Neuronal stem cell (in vitro differentiated cells): ENCODE measurements at regions not wholly inside any gene's neighbourhood (a gene's known extent, or its start where the extent isn't known, plus 50 kb on each side); places are given as distances from the start of the nearest gene placed in this dataset.

Experiments used
- DNase-seq: peaks from one replicate; pipeline ENCODE4 v3.0.0-alpha.2; 2013; ENCODE audit warnings: low spot score
- H2AFZ ChIP-seq: one replicate; pipeline ENCODE4 v1.6.1; 2013; ENCODE audit warnings: mild to moderate bottlenecking, low read length, inconsistent platforms
- H2AK5ac ChIP-seq: 2 replicates; pipeline ENCODE4 v1.6.1; 2013; ENCODE audit warnings: low read depth, mild to moderate bottlenecking, inconsistent platforms, low read length, moderate library complexity, mixed read lengths
- H2BK120ac ChIP-seq: 2 replicates; pipeline ENCODE4 v1.6.1; 2013; ENCODE audit warnings: low read depth, mild to moderate bottlenecking, inconsistent platforms, low read length, moderate library complexity, mixed read lengths
- H2BK12ac ChIP-seq: one replicate; pipeline ENCODE4 v1.6.1; 2013; ENCODE audit warnings: low read length, inconsistent platforms
- H2BK15ac ChIP-seq: 2 replicates; pipeline ENCODE4 v1.6.1; 2013; ENCODE audit warnings: mild to moderate bottlenecking, low read length, inconsistent platforms, mixed read lengths
- H2BK5ac ChIP-seq: one replicate; pipeline ENCODE4 v1.6.1; 2013; ENCODE audit warnings: inconsistent platforms, mild to moderate bottlenecking, low read length, moderate library complexity
- H3K14ac ChIP-seq: one replicate; pipeline ENCODE4 v1.6.1; 2013; ENCODE audit warnings: low read length, inconsistent platforms
- H3K18ac ChIP-seq: 2 replicates; pipeline ENCODE4 v1.6.1; 2013; ENCODE audit warnings: low read length, inconsistent platforms
- H3K23ac ChIP-seq: 2 replicates; pipeline ENCODE4 v1.6.1; 2013; ENCODE audit warnings: low read depth, mild to moderate bottlenecking, mixed read lengths, low read length, inconsistent platforms; ENCODE audit not compliant: poor library complexity
- H3K27ac ChIP-seq: replicated peaks from 3 replicates; pipeline ENCODE4 v1.5.1; 2013; ENCODE audit warnings: low read length, inconsistent platforms
- H3K27me3 ChIP-seq, 3 experiments: 2 replicates each; pipeline ENCODE4 v1.6.1; 2013; ENCODE audit warnings: low read length in 3 of 3, mild to moderate bottlenecking in 2 of 3, inconsistent platforms in 1 of 3, low read depth in 1 of 3, mixed read lengths in 1 of 3, moderate library complexity in 1 of 3; ENCODE audit not compliant: control insufficient read depth in 3 of 3, insufficient read depth in 3 of 3
- H3K36me3 ChIP-seq, 2 donors: replicated peaks in 1 of 2; 2 replicates each; pipeline ENCODE4 v1.6.1; 2013; ENCODE audit warnings: low read length in 2 of 2; ENCODE audit not compliant: control insufficient read depth in 2 of 2, insufficient read depth in 2 of 2
- H3K4ac ChIP-seq: 2 replicates; pipeline ENCODE4 v1.6.1; 2013; ENCODE audit warnings: inconsistent platforms, mild to moderate bottlenecking, low read length, moderate library complexity
- H3K4me1 ChIP-seq, 2 donors: 1 replicate in 1 of 2; 2 replicates in 1 of 2; pipeline ENCODE4 v1.6.1; 2013; ENCODE audit warnings: low read length in 2 of 2, low read depth in 1 of 2; ENCODE audit not compliant: control insufficient read depth in 2 of 2, insufficient read depth in 1 of 2
- H3K4me2 ChIP-seq: one replicate; pipeline ENCODE4 v1.6.1; 2013; ENCODE audit warnings: mild to moderate bottlenecking, low read length, inconsistent platforms; ENCODE audit not compliant: insufficient read depth, poor library complexity, severe bottlenecking
- H3K4me3 ChIP-seq, 2 donors: 2 replicates each; pipeline ENCODE4 v1.5.1; 2013; ENCODE audit warnings: low read length in 2 of 2, mild to moderate bottlenecking in 2 of 2, inconsistent platforms in 1 of 2, moderate library complexity in 1 of 2
- H3K79me1 ChIP-seq: one replicate; pipeline ENCODE4 v1.6.1; 2013; ENCODE audit warnings: low read depth, mild to moderate bottlenecking, inconsistent platforms, low read length, moderate library complexity
- H3K9ac ChIP-seq: one replicate; pipeline ENCODE4 v1.6.1; 2013; ENCODE audit warnings: mild to moderate bottlenecking, low read depth, low read length, inconsistent platforms; ENCODE audit not compliant: poor library complexity
- H3K9me3 ChIP-seq, 2 donors: replicated peaks in 1 of 2; 2 replicates each; pipeline versions ENCODE3 to v1.6.1; 2013; ENCODE audit warnings: low read length in 2 of 2, mild to moderate bottlenecking in 2 of 2, inconsistent platforms in 1 of 2, low read depth in 1 of 2, mixed read lengths in 1 of 2, moderate library complexity in 1 of 2; ENCODE audit not compliant: control insufficient read depth in 2 of 2, insufficient read depth in 1 of 2
- H4K8ac ChIP-seq: one replicate; pipeline ENCODE4 v1.6.1; 2013; ENCODE audit warnings: low read depth, mild to moderate bottlenecking, inconsistent platforms, low read length, moderate library complexity
- H4K91ac ChIP-seq: one replicate; pipeline ENCODE4 v1.6.1; 2013; ENCODE audit warnings: low read length, low read depth, mild to moderate bottlenecking, inconsistent platforms; ENCODE audit not compliant: poor library complexity
- WGBS, 2 donors: extraction: QIAGEN DNeasy Blood & Tissue Kit; methylation state at CpG; one replicate each; pipeline ENCODE4 v1.1.7; 2013; ENCODE audit warnings: missing lambda C conversion rate in 2 of 2, mixed read lengths in 1 of 2; ENCODE audit not compliant: insufficient read length in 2 of 2, insufficient replicate concordance in 1 of 2; ENCODE audit errors: extremely low coverage in 2 of 2; 5-methylcytosine and 5-hydroxymethylcytosine counted together

DNA sequence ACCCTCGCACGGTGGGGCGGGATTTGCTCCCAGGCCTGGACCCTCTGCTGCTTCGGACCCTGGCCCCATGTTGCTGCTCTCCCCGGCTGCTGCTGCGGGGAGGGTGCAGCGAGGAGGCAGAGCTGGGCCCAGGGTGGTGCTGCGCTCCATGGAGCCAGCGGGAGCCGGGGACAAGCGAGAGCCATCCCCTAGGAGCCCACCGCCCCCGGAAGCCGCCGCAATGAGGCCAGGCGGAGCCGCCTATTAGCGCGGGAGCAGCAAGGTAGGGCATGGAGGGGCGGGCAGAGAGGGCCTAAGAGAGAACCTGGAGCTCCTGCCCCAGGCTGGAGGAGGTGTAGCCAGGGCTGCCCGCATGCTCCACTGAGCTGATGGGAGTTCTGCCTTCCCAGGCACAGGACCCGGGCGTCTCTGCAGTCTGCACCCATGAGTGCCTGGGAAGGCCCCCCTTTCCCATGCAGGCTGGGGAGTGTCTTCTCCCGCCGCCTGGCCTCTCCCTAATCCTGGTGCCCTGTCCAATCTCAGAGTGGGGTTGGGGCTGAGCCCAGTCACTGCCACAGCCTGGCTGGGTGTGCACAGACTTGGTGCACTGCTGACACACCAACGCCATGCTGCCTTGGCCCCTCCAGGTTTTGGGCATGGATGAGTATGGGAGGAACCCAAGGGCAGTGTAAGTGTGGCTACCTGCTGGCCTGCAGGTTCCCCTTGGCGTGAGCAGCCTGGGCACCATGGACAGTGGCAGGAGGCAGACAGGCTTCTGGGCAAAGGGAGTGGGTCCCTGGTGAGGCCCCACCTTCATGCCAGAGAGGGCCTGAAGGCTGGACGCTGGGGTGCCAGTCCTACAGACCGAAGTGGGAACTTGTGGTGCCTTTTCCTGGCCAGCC is 360.6 kb upstream of the MAP3K7 start:
- Histone ChIP-seq H2BK15ac (peak overlapping the region; percentile 77), H3K4me1 (no peaks in the 10 kb centered on the region), H3K27ac (no peak overlapping the region), H4K8ac (no peak overlapping the region), H2BK120ac (no peak overlapping the region), H3K27me3 (no peaks in the 10 kb centered on the region), H3K23ac (peak overlapping the region; percentile 61), H2AK5ac (no peak overlapping the region), H3K36me3 (no peaks in the 10 kb centered on the region), H3K4ac (no peak overlapping the region), H3K9me3 (no peaks in the 10 kb centered on the region), H2BK5ac (no peak overlapping the region), H3K18ac (peak overlapping the region; percentile 44), H4K91ac (no peak overlapping the region), H2BK12ac (no peak overlapping the region), H2AFZ (no peak overlapping the region), H3K4me3 (no peak overlapping the region), H3K14ac (no peak overlapping the region), H3K79me1 (no peaks in the 10 kb centered on the region), H3K4me2 (no peak overlapping the region), H3K9ac (peak overlapping the region; percentile 25)
- WGBS, 2 donors, result no CpG with 5 or more reads among the region's 29 CpGs
- no peak for DNase-seq

DNA sequence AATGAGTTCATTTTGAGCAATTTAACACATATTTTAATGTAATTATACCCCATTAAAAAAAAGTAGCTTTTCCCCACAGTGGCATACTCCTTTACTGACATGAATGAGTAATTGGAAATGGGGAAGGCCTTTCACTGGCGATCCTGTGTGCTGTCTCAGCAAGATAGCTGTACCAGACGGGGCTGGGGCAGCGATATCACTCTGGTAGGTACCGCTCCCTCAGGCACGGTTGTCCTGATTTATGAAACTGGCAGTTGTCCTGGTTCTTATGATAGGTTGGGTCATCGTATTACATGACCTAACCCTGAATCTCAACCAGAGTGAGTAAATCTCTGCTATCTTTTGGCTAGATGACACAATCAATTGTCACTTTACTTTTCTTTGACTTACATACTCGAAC is 355.0 kb upstream of the MAP3K7 start:
- Histone ChIP-seq H3K36me3 (no peaks in the 10 kb centered on the region), H2BK5ac (no peak overlapping the region), H2AK5ac (no peak overlapping the region), H3K4me1 (no peaks in the 10 kb centered on the region), H3K79me1 (no peaks in the 10 kb centered on the region), H3K4ac (no peak overlapping the region), H4K8ac (no peak overlapping the region), H3K9me3 (no peaks in the 10 kb centered on the region), H3K18ac (no peak overlapping the region), H3K23ac (no peak overlapping the region), H3K4me2 (no peak overlapping the region), H2AFZ (no peak overlapping the region), H3K14ac (no peak overlapping the region), H2BK15ac (no peak overlapping the region), H3K4me3 (no peak overlapping the region), H3K27me3 (no peaks in the 10 kb centered on the region), H2BK120ac (no peak overlapping the region), H4K91ac (no peak overlapping the region), H3K9ac (no peak overlapping the region), H3K27ac (no peak overlapping the region), H2BK12ac (no peak overlapping the region)
- no CpG with 5 or more reads among the region's 7 CpGs for WGBS, 2 donors
- no peak for DNase-seq

DNA sequence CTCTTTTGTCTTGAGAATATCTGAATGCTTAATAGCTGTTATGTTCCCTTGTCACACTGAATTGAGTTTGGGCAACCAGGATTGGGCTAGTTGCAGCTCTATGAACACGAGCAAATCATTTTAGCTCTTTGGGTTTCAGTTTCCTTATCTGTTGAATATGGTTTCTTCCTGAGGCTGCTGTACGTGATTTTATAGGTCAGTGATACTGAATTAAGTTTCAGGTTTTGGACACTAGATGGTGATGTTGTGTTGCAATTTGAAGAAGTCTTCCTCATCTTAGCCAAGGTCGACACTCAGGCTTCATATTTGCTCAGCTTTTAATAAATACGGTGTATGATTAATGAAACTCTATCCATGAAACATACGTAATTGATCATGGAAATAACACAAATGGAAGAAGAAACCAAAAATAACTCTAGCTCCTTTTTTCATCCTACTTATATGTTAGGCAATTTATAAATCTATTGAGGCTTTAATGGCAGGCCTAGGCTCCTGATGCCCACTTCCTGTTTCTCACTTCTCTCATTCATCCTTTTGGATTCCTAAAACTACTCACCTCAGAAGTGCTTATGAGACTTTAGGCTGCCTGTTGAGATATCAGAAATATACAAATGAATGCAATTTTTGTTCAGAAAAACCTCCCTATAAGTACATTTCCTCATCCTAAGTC is 354.1 kb upstream of the MAP3K7 start:
- Histone ChIP-seq H3K27me3 (no peaks in the 10 kb centered on the region), H3K4me1 (no peaks in the 10 kb centered on the region), H3K9me3 (no peaks in the 10 kb centered on the region), H2AFZ (peak overlapping the region; percentile 35), H3K23ac (no peak overlapping the region), H2BK120ac (no peak overlapping the region), H4K8ac (no peak overlapping the region), H2BK15ac (no peak overlapping the region), H3K4me3 (no peak overlapping the region), H2AK5ac (no peak overlapping the region), H3K18ac (no peak overlapping the region), H4K91ac (no peak overlapping the region), H2BK5ac (no peak overlapping the region), H3K14ac (no peak overlapping the region), H3K36me3 (no peaks in the 10 kb centered on the region), H3K4me2 (no peak overlapping the region), H3K9ac (no peak overlapping the region), H3K4ac (no peak overlapping the region), H3K27ac (no peak overlapping the region), H3K79me1 (no peaks in the 10 kb centered on the region), H2BK12ac (no peak overlapping the region)
- no CpG with 5 or more reads among the region's 5 CpGs for WGBS, 2 donors
- peak; percentile 48 for DNase-seq

DNA sequence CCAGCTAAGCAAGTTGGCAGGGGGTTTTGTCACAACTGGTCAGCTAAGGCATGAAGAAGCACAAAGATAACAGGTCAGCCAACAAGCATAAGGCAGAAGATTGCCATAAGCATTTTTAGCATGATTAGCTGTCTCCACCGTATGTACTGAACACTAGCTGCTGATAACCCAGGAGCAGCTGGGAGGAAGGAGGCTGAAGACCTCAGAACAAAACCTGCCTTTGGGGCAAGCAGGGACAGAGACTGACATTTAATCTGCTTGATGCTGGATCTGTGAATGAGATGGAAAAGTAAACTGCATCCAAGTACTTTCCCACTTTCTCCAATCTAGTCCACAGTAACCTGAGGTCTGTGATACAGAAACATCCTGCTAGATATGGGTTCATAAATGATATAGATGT is 353.0 kb upstream of the MAP3K7 start:
- Histone ChIP-seq H3K14ac (no peak overlapping the region), H2BK15ac (no peak overlapping the region), H3K27ac (no peak overlapping the region), H3K23ac (no peak overlapping the region), H4K91ac (no peak overlapping the region), H3K27me3 (no peaks in the 10 kb centered on the region), H3K79me1 (no peaks in the 10 kb centered on the region), H3K9me3 (no peaks in the 10 kb centered on the region), H3K4me1 (no peaks in the 10 kb centered on the region), H2AFZ (no peak overlapping the region), H2BK120ac (no peak overlapping the region), H3K9ac (no peak overlapping the region), H2AK5ac (no peak overlapping the region), H3K4me3 (no peak overlapping the region), H2BK12ac (no peak overlapping the region), H3K4me2 (no peak overlapping the region), H3K18ac (no peak overlapping the region), H4K8ac (no peak overlapping the region), H2BK5ac (no peak overlapping the region), H3K4ac (no peak overlapping the region), H3K36me3 (no peaks in the 10 kb centered on the region)
- no CpG with 5 or more reads among the region's 1 CpG for WGBS, 2 donors
- DNase-seq, result no peak
